Psoas muscle (tissue), 7 donors: ENCODE measurements at regions not wholly inside any gene's neighbourhood (a gene's known extent, or its start where the extent isn't known, plus 50 kb on each side); places are given as distances from the start of the nearest gene placed in this dataset.

Source experiments
- ATAC-seq, 4 donors: fragments of 200-7000 bp; cut with Tn5 transposase; one replicate each; pipeline ENCODE4 v1.9.1; 2020; ENCODE audit warnings: moderate library complexity in 3 of 4, mild to moderate bottlenecking in 2 of 4
- DNase-seq, 2 donors: peaks; one replicate each; pipeline ENCODE4 v3.0.0-alpha.2; 2020
- H3K27ac ChIP-seq: fragments of 200-600 bp; one replicate; pipeline ENCODE4 v1.8.0; 2022
- H3K27me3 ChIP-seq, 3 donors: fragments of 200-600 bp in 1 of 3; one replicate each; pipeline versions ENCODE4 v1.6.1 to v1.8.0; 2013 to 2022; ENCODE audit warnings: low read length in 2 of 3, mild to moderate bottlenecking in 2 of 3, moderate library complexity in 1 of 3; ENCODE audit not compliant: insufficient read depth in 3 of 3
- H3K36me3 ChIP-seq, 2 donors: fragments of 200-600 bp in 1 of 2; one replicate each; pipeline versions ENCODE4 v1.6.1 to v1.8.0; 2013 to 2022; ENCODE audit warnings: low read depth in 1 of 2, mild to moderate bottlenecking in 1 of 2, moderate library complexity in 1 of 2; ENCODE audit not compliant: insufficient read depth in 1 of 2
- H3K4me1 ChIP-seq: fragments of 200-600 bp; one replicate; pipeline ENCODE4 v1.8.0; 2022
- H3K4me3 ChIP-seq: fragments of 200-600 bp; one replicate; pipeline ENCODE4 v1.8.0; 2022; ENCODE audit warnings: mild to moderate bottlenecking
- H3K9me3 ChIP-seq: fragments of 200-600 bp; one replicate; pipeline ENCODE4 v1.8.0; 2022
- CTCF ChIP-seq: fragments of 200-600 bp; IDR thresholded peaks from one replicate; pipeline ENCODE4 v1.8.0; 2022; ENCODE audit warnings: antibody characterized with exemption
- WGBS, 3 donors: extraction: QIAGEN DNeasy Blood & Tissue Kit; methylation state at CpG; one replicate each; pipeline versions ENCODE4 v1.1.6 to v1.1.7; 2013; 5-methylcytosine and 5-hydroxymethylcytosine counted together
- intact Hi-C, 2 donors: fragments of 100-400 bp; cut with DNase I; formaldehyde crosslinking; loops; one replicate each; pipeline versions ENCODE4 v1.11.0 to v1.14.2; 2022
- donor health status: healthy with polysubstance abuse.
- donor health status: DM: no; HTN: no; CAD: no; lungs with moderate emphysema.
- donor health status: Bipolar disorder and iron deficiency.
- donor health status: healthy.
- donor health status: DM: yes; HTN: yes; CAD: no.
- donor health status: DM: no; HTN: no; CAD: no.
- donor health status: DM: yes; HTN: yes; CAD: no.

- Histone ChIP-seq H3K4me1 (no peaks in the 10 kb centered on the region), H3K9me3 (no peaks in the 10 kb centered on the region), H3K27ac (no peak overlapping the region), H3K4me3 (no peak overlapping the region), H3K36me3 (no peaks in the 10 kb centered on the region), H3K27me3 (peaks cover 0 to 16% (median 0%) of the 10 kb centered on the region in 3 donors)
- ATAC-seq (no peak), DNase-seq (no peak)
- TF ChIP-seq CTCF = no peak
- WGBS, 3 donors = 87 to 92% (median 90%) methylated on average over 39 to 40 of the region's 40 CpGs
- intact Hi-C loops = no loop called here
These were observed 77.8 kb downstream of the DLL1 start for GRCh38 chr6:170212956-170213636.

GRCh38 chr6:170212051-170212756 lies 78.7 kb downstream of the DLL1 start:
- Histone ChIP-seq H3K4me3 (no peak overlapping the region), H3K27me3 (peaks cover 0 to 23% (median 0%) of the 10 kb centered on the region in 3 donors), H3K27ac (no peak overlapping the region), H3K4me1 (no peaks in the 10 kb centered on the region), H3K9me3 (no peaks in the 10 kb centered on the region), H3K36me3 (no peaks in the 10 kb centered on the region)
- 87 to 92% (median 90%) methylated on average over 23 of the region's 23 CpGs for WGBS, 3 donors
- intact Hi-C loops = no loop called here
- no peak for TF ChIP-seq CTCF
- DNase-seq (no peak), ATAC-seq (no peak)

GRCh38 chr6:170211404-170212025 lies 79.4 kb downstream of the DLL1 start:
- 85 to 86% (median 86%) methylated on average over 14 of the region's 14 CpGs for WGBS, 3 donors
- no peak for TF ChIP-seq CTCF
- Histone ChIP-seq H3K4me3 (no peak overlapping the region), H3K9me3 (no peaks in the 10 kb centered on the region), H3K27me3 (peaks cover 0 to 23% (median 0%) of the 10 kb centered on the region in 3 donors), H3K36me3 (no peaks in the 10 kb centered on the region), H3K27ac (no peak overlapping the region), H3K4me1 (no peaks in the 10 kb centered on the region)
- ATAC-seq (no peak), DNase-seq (no peak)
- intact Hi-C loops = no loop called here

- DNase-seq (no peak), ATAC-seq (no peak)
- Histone ChIP-seq H3K36me3 (no peaks in the 10 kb centered on the region), H3K27ac (no peak overlapping the region), H3K4me3 (no peak overlapping the region), H3K27me3 (peaks cover 0 to 23% (median 0%) of the 10 kb centered on the region in 3 donors), H3K4me1 (no peaks in the 10 kb centered on the region), H3K9me3 (no peaks in the 10 kb centered on the region)
- 77 to 82% (median 78%) methylated on average over 11 of the region's 11 CpGs for WGBS, 3 donors
- intact Hi-C loops = no loop called here
- no peak for TF ChIP-seq CTCF
These were observed 80.1 kb downstream of the DLL1 start for GRCh38 chr6:170210651-170211403.
